HuH-7 (cell line): ENCODE measurements at regions not wholly inside any gene's neighbourhood (a gene's known extent, or its start where the extent isn't known, plus 50 kb on each side); places are given as distances from the start of the nearest gene placed in this dataset.
A peak's percentile ranks its signal among the peaks of the same experiment; 100 is the strongest.

Experiments
- DNase-seq: peaks from one replicate; pipeline ENCODE4 v3.0.0; 2011; ENCODE audit warnings: low spot score

- peak; percentile 20 for DNase-seq
Observed at GRCh38 chr1:56189946-56190805, 389.2 kb downstream of the PLPP3 start.

GRCh38 chr1:56189454-56189853 lies 389.9 kb downstream of the PLPP3 start:
- no peak for DNase-seq

- no peak for DNase-seq
Observed at GRCh38 chr1:56188855-56189254, 390.5 kb downstream of the PLPP3 start.

GRCh38 chr1:56188221-56188620 lies 391.1 kb downstream of the PLPP3 start:
- no peak for DNase-seq

- no peak for DNase-seq
Observed at GRCh38 chr1:56187405-56187804, 392.0 kb downstream of the PLPP3 start.

- no peak for DNase-seq
Observed at GRCh38 chr1:56185493-56185892, 393.9 kb downstream of the PLPP3 start.

- DNase-seq: no peak
Observed at GRCh38 chr1:56183151-56183550, 396.2 kb downstream of the PLPP3 start.

GRCh38 chr1:56180520-56181190 lies 398.7 kb downstream of the PLPP3 start:
- DNase-seq: no peak

GRCh38 chr1:56179543-56179942 lies 399.8 kb downstream of the PLPP3 start:
- DNase-seq: no peak

- no peak for DNase-seq
Observed at GRCh38 chr1:56175211-56175610, 404.2 kb downstream of the PLPP3 start.

- no peak for DNase-seq
Observed at GRCh38 chr1:56174176-56174885, 405.0 kb downstream of the PLPP3 start.

GRCh38 chr1:56173736-56174135 lies 405.6 kb downstream of the PLPP3 start:
- DNase-seq: no peak

- DNase-seq: no peak
Observed at GRCh38 chr1:56171670-56172069, 407.7 kb downstream of the PLPP3 start.

GRCh38 chr1:56170784-56171320 lies 408.5 kb downstream of the PLPP3 start:
- no peak for DNase-seq

- DNase-seq: no peak
Observed at GRCh38 chr1:56169856-56170255, 409.5 kb downstream of the PLPP3 start.

GRCh38 chr1:56168176-56168575 lies 411.2 kb downstream of the PLPP3 start:
- no peak for DNase-seq

- no peak for DNase-seq
Observed at GRCh38 chr1:56167596-56167995, 411.8 kb downstream of the PLPP3 start.

GRCh38 chr1:56160773-56161315 lies 418.5 kb downstream of the PLPP3 start:
- DNase-seq: no peak

GRCh38 chr1:56156971-56157876 lies 422.1 kb downstream of the PLPP3 start:
- no peak for DNase-seq

- DNase-seq: no peak
Observed at GRCh38 chr1:56153276-56153675, 426.1 kb downstream of the PLPP3 start.

GRCh38 chr1:56152635-56153034 lies 426.7 kb downstream of the PLPP3 start:
- no peak for DNase-seq
